SKM-1 treated with dmso at 0.1 percent for 144 hours (cell line): ENCODE measurements at regions not wholly inside any gene's neighbourhood (a gene's known extent, or its start where the extent isn't known, plus 50 kb on each side); places are given as distances from the start of the nearest gene placed in this dataset.

ENCODE experiments used
- DNase-seq: peaks from one replicate; lab custom pipeline; 2025; ENCODE audit not compliant: unreplicated experiment; lab: John Stamatoyannopoulos, UW

- no peak for DNase-seq
These were observed 138.5 kb upstream of the IQSEC1 start for GRCh38 chr3:13211605-13212210.

- DNase-seq: no peak
These were observed 137.2 kb upstream of the IQSEC1 start for GRCh38 chr3:13210221-13210975.

DNA sequence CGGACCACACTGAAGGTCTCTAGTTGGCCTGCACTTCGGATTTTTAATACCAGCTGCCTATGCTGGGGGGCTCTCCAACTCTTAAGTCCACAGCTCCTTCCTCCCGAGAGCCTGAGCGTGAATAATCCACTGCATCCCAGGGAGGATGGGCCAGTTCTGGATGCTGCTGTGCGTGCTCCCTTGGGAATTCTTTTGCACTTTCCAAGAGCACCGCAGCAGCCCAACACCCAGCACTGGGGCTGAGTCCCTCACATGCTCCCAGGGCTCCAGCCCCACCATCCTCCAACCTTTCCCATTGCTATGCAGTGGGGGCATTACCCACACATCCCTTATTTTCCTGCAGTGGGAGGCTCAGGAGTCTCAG is 136.4 kb upstream of the IQSEC1 start:
- no peak for DNase-seq

DNA sequence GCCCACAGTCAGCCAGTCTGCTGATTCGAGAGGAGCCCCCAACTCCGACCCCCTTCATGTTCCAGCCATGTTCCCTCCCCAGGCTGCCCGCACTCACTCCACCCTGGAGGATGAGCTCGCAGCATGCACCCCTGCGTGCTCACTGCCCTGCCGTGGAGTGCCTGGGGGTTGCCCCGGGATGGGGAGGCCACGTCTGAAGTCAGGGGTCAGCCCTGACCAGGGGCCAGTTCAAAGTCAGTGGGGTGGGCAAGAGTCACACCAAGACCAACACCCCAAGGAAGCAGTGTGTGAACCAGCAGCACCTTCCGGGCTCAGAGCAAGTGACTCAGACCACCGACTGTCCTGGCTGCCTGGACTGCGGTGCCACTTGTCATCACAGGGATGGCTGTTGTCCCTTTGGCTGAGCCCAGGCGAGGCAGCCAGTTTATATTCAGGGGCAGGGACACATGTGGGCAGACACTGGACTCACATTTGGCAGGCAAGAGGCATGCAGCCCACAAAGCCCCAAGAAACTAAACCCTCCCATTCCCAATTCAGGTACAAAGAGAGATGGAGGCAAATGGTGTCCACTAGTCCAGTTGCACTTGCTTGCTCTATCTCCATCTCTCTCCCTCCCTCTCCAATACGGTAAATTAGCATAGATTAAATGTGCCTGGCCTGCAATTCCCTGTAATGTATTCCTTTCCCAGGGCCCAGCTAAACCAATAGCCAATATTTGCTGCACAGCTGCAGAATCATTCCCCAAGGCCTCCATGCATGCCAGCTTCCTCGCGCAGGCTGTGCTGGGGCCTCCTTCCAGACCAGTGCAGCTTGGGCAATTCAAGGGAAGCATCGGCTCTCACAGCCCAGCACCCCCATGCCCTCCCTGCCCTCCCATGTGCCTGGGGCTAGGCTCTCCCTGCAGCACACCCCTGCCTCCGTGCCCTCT is 135.7 kb upstream of the IQSEC1 start:
- no peak for DNase-seq

DNA sequence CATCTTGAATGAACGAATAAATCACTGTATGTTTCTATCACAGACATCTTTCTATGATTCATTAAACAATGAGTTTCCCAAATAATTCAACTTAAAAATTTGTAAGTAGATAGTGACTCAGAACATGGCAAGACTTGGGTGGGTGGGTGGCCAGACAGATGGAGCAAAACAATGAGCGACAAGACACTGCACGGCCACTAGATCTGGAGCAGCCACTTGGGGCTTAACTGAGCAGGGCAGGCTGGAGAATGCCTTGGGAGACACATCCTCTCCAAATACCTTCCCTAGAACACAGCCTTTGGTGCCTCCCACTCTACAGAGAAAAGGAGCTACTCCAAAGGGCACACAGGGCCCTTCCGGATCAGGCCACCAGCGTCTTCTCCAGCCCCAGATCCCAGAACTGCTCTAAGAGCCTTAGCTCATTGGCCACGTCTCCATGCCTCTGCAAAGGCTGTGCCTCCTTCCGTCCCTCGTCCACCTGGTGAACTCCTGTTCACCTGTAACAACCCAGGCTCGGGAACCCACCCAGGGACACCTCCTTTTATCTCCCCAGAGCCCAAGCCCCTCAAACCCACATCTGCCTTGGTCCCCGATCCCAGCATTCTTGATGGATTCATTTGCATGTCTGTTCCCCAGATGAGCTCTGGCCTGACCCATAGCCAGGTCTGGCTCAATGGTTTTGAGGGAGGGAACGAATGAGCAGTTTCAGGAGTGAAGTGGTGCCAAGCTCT is 134.9 kb upstream of the IQSEC1 start:
- no peak for DNase-seq

DNA sequence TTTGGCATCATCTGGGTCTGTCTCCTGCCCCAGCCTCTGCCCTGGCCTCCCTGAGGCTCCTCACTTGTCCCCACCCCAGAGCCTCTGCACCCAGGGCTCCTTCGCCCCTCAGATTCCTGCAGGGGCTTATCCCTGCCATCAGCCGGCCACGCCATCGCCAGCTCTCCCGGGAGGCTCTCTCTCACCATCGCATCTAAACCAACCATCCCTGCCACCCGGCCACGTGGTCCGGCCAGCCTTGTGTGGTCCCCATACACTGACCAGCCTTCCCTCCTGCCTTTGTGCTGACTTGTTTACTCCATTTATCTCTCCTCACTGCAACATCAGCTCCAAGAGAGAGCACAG is 134.3 kb upstream of the IQSEC1 start:
- no peak for DNase-seq

DNA sequence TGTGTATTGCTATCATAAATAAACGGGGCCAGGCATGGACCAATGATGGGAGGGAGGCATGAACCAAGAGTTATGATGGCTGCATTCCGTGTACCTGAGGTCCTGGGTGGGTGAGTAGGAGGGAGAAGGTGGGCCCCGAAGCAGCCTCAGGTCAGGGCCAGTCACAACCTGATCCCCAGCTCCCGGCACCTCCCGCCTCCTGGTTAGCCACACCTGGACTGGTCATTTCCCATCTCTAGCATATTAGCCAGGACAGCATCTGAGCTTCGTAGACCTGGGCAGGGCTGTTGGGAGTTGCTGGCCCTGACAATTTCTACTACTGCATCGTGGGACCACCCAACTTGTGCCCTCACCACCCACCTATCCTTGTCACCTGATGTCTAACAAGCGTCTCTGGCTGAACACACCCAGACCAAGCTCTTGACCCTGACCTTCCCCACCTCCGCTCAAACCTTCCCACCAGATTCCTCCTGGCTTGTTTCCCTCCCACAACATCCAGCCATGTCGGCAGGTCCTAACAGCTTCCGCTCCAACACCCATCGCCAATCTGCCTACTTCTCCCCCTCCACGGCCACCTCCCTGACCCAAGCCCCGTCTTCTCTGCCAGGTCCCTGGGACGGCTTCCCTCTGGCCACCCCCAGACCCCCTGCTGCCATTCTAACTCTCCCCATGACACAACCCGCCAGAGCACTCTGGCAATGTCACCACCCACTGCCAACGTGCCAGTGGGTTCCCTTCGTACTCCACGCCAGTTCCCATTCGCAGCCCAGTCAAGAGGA is 133.8 kb upstream of the IQSEC1 start:
- DNase-seq: no peak

DNA sequence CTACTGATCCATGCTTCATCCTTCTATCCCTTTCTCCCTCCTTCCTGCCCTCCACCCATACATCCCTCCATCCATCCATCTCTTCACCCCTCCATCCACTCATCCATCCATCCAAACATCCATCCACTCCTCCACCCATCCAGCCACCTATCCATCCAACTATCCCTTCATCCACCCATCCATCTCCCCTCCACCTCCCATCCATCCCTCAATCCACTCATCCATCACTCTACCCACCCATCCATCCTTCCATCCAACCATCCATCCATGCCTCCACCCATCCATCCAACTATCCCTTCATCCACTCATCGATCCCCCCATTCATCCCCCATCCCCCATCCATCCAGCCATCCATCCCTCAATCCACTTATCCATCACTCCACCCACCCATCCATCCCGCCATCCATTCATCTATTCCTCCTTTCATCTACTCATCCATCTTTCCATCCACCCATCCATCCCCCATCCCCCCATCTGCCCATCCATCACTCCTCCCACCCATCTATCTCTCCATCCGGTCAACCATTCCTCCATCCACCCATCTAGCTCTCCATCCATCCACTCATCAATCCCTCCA is 132.4 kb upstream of the IQSEC1 start:
- no peak for DNase-seq

- DNase-seq: no peak
These were observed 130.9 kb upstream of the IQSEC1 start for GRCh38 chr3:13204177-13204581.

- DNase-seq: no peak
These were observed 130.4 kb upstream of the IQSEC1 start for GRCh38 chr3:13203398-13204176.

GRCh38 chr3:13202744-13203397 is 129.6 kb upstream of the IQSEC1 start:
- no peak for DNase-seq

GRCh38 chr3:13201851-13202250 is 128.6 kb upstream of the IQSEC1 start:
- DNase-seq: no peak

GRCh38 chr3:13200946-13201345 is 127.7 kb upstream of the IQSEC1 start:
- no peak for DNase-seq

DNA sequence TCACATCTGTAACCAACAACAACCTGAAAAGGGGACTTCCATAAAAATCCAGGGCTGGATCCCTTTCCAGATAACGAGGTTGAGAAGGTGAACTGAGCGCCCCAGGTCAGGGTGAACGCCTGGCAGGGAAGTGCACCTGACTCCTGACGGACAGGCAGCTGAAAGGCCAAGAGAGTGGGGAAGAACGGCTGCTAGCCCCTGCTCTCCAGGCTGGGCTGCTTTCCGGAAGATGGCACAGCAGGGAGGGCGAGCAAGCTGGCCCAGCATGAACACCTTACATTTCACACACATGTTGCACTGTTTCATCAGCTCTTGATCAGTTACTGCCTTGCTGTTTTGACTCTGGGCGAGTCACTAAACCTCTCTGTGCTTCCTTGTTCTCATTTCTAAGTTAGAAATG is 127.2 kb upstream of the IQSEC1 start:
- DNase-seq: no peak

DNA sequence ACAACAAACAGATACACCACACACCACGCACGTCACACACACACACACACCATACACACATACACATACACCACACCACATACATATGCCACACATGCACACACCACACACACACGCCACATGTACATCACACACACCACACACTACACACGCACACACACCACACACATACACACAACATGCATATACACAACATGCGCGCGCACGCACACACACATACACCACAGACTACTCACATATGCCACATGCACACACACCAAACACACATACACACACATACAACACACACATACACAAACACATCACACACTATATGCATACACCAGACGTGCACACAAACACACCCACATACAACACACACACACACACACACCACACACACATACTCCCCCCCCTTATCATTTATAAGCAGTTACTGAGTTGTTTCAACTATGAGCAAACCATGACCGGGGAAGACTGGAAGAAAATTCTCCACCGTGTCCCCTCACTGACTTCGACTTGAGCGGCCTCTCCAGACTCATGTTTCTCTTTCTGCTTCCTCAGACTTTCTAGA is 126.7 kb upstream of the IQSEC1 start:
- DNase-seq: no peak

DNA sequence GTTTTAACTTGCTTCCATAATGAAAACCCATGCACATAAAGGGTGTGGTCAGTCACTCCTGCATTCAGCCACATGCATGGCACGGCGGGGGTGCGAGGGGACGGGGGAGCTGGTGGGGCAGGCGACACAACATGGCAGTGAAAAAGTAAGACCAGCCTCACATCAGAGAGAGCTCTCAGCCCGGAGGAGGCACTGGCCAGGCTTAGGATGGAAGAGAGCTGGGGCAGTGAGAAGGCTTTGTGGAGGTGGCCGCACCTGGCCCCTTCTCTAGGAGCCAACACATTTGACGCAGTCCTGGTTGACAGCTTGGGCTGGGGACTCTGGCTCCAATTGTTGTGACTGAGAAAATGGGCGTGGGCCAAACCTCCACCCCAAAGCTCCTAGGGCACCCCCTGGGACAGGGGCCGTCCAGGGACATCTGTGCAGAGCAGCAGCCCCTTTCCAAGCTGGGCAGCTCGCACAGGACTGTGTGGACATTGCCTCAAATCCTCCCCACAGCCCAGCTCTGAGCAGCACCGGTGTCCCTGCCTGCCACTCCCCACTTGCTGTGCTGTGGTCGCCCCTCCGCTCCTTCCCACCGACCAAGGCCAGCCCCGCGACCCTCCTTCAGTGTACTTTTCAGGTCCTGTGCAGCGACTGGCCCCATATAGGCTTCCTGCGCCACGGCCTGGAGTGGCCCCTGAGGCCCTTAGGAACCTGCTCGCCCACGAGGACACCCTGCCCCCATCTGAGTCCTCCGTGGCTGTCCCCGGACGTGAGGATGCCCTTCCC is 126.0 kb upstream of the IQSEC1 start:
- no peak for DNase-seq

GRCh38 chr3:13198264-13198879 is 125.1 kb upstream of the IQSEC1 start:
- no peak for DNase-seq
